DOHH2 (cell line): ENCODE measurements at regions not wholly inside any gene's neighbourhood (a gene's known extent, or its start where the extent isn't known, plus 50 kb on each side); places are given as distances from the start of the nearest gene placed in this dataset.

Experiments
- H3F3A ChIP-seq: fragments of 200-600 bp; sonication (generic), shearing (Covaris generic); 2 replicates; pipeline ENCODE4 v1.6.0; 2016; ENCODE audit warnings: antibody characterized with exemption, mild to moderate bottlenecking; ENCODE audit not compliant: control insufficient read depth, insufficient read depth
- H3K27ac ChIP-seq: fragments of 200-600 bp; sonication (generic); 2 replicates; pipeline ENCODE4 v1.5.1; 2014; ENCODE audit warnings: low read depth, mild to moderate bottlenecking, low read length, moderate library complexity
- H3K27me3 ChIP-seq: fragments of 200-600 bp; sonication (generic); 2 replicates; pipeline ENCODE4 v1.6.1; 2014; ENCODE audit warnings: mild to moderate bottlenecking, low read length, mixed read lengths; ENCODE audit not compliant: control insufficient read depth
- H3K36me3 ChIP-seq: fragments of 200-600 bp; sonication (generic); 2 replicates; pipeline ENCODE4 v1.6.1; 2014; ENCODE audit warnings: mild to moderate bottlenecking, low read length, moderate library complexity, mixed read lengths; ENCODE audit not compliant: control insufficient read depth
- H3K4me1 ChIP-seq: fragments of 200-600 bp; sonication (generic); 2 replicates; pipeline ENCODE4 v1.6.1; 2014; ENCODE audit warnings: mild to moderate bottlenecking, low read length, mixed read lengths; ENCODE audit not compliant: control insufficient read depth
- H3K4me2 ChIP-seq: fragments of 200-600 bp; sonication (generic); 2 replicates; pipeline ENCODE4 v1.6.0; 2014; ENCODE audit warnings: mild to moderate bottlenecking, low read length, moderate library complexity
- H3K4me3 ChIP-seq: fragments of 200-600 bp; sonication (generic); 2 replicates; pipeline ENCODE4 v1.5.1; 2014; ENCODE audit warnings: mild to moderate bottlenecking, low read length, mixed read lengths
- H3K79me2 ChIP-seq: fragments of 200-600 bp; sonication (generic); 2 replicates; pipeline ENCODE4 v1.6.1; 2014; ENCODE audit warnings: mild to moderate bottlenecking, low read length, mixed read lengths; ENCODE audit not compliant: control insufficient read depth
- H3K9me2 ChIP-seq: fragments of 200-600 bp; sonication (generic); replicated peaks from 2 replicates; pipeline ENCODE4 v1.6.1; 2014; ENCODE audit warnings: mild to moderate bottlenecking, low read length, mixed read lengths; ENCODE audit not compliant: control insufficient read depth
- H3K9me3 ChIP-seq: fragments of 200-600 bp; sonication (generic); 2 replicates; pipeline ENCODE4 v1.6.1; 2014; ENCODE audit warnings: antibody characterized with exemption, low read length, mixed read lengths; ENCODE audit not compliant: control insufficient read depth, insufficient read depth
- H4K20me1 ChIP-seq: fragments of 200-600 bp; sonication (generic); 2 replicates; pipeline ENCODE4 v1.6.0; 2014; ENCODE audit warnings: low read depth, mild to moderate bottlenecking, antibody characterized with exemption, low read length, moderate library complexity; ENCODE audit not compliant: control insufficient read depth, insufficient read depth
- CTCF ChIP-seq: fragments of 200-600 bp; sonication (generic); IDR thresholded peaks from one replicate; pipeline ENCODE4 v1.5.1; 2014; ENCODE audit warnings: antibody characterized with exemption, mild to moderate bottlenecking, low read depth, low read length; ENCODE audit not compliant: poor library complexity, severe bottlenecking
- EZH2phosphoT487 ChIP-seq: fragments of 200-600 bp; sonication (generic); IDR thresholded peaks from 2 replicates; pipeline ENCODE4 v1.6.1; 2017; ENCODE audit warnings: borderline replicate concordance, mild to moderate bottlenecking, antibody characterized with exemption, low read length, moderate library complexity, mixed read lengths

- no peaks in the 10 kb centered on the region for H3F3A ChIP-seq
- H3K9me3 ChIP-seq, result no peaks in the 10 kb centered on the region
- no peaks in the 10 kb centered on the region; the same call in 1 of the 2 replicates for H3K27me3 ChIP-seq
- H3K79me2 ChIP-seq, result no peaks in the 10 kb centered on the region
- no peak for TF ChIP-seq EZH2phosphoT487
- TF ChIP-seq CTCF, result no peak
- no peak overlapping the region for H3K27ac ChIP-seq
- no peaks in the 10 kb centered on the region for H3K36me3 ChIP-seq
- H3K4me2 ChIP-seq, result no peak overlapping the region
- H3K4me3 ChIP-seq, result no peak overlapping the region
- no peaks in the 10 kb centered on the region for H3K9me2 ChIP-seq
- H4K20me1 ChIP-seq, result no peaks in the 10 kb centered on the region
- no peaks in the 10 kb centered on the region for H3K4me1 ChIP-seq
Measured at GRCh38 chr1:230510496-230510895, 84.4 kb upstream of the PGBD5 start.

GRCh38 chr1:230509281-230509977, 83.3 kb upstream of the PGBD5 start:
- H3K9me3 ChIP-seq, result no peaks in the 10 kb centered on the region
- H4K20me1 ChIP-seq, result no peaks in the 10 kb centered on the region
- H3K27me3 ChIP-seq, result no peaks in the 10 kb centered on the region; the same call in 1 of the 2 replicates
- no peak overlapping the region for H3K4me2 ChIP-seq
- H3K79me2 ChIP-seq, result no peaks in the 10 kb centered on the region
- H3K36me3 ChIP-seq, result no peaks in the 10 kb centered on the region
- no peak overlapping the region for H3K4me3 ChIP-seq
- H3F3A ChIP-seq, result no peaks in the 10 kb centered on the region
- no peaks in the 10 kb centered on the region for H3K4me1 ChIP-seq
- TF ChIP-seq EZH2phosphoT487 (no peak), CTCF (no peak)
- H3K27ac ChIP-seq, result no peak overlapping the region
- no peaks in the 10 kb centered on the region for H3K9me2 ChIP-seq

- H3K27me3 ChIP-seq, result no peaks in the 10 kb centered on the region; the same call in 1 of the 2 replicates
- no peaks in the 10 kb centered on the region for H3K36me3 ChIP-seq
- H3K79me2 ChIP-seq, result no peaks in the 10 kb centered on the region
- H3K9me2 ChIP-seq, result no peaks in the 10 kb centered on the region
- H3K4me1 ChIP-seq, result no peaks in the 10 kb centered on the region
- no peak overlapping the region for H3K4me2 ChIP-seq
- no peaks in the 10 kb centered on the region for H3F3A ChIP-seq
- H4K20me1 ChIP-seq, result no peaks in the 10 kb centered on the region
- H3K4me3 ChIP-seq, result no peak overlapping the region
- no peaks in the 10 kb centered on the region for H3K9me3 ChIP-seq
- no peak overlapping the region for H3K27ac ChIP-seq
- TF ChIP-seq EZH2phosphoT487 (no peak), CTCF (no peak)
Measured at GRCh38 chr1:230507666-230508402, 81.7 kb upstream of the PGBD5 start.
